CD4-positive, alpha-beta T cell treated with Interleukin-21 for 1 hour (primary cell): ENCODE measurements at regions not wholly inside any gene's neighbourhood (a gene's known extent, or its start where the extent isn't known, plus 50 kb on each side); places are given as distances from the start of the nearest gene placed in this dataset.
"Not testable (repeated sequence)": the region's sequence is repeated elsewhere in the genome, so short reads cannot be mapped to it uniquely, and the experiment has no call there.

Experiments
- DNase-seq: peaks from one replicate; pipeline ENCODE4 v3.0.0-alpha.2; 2020

DNA sequence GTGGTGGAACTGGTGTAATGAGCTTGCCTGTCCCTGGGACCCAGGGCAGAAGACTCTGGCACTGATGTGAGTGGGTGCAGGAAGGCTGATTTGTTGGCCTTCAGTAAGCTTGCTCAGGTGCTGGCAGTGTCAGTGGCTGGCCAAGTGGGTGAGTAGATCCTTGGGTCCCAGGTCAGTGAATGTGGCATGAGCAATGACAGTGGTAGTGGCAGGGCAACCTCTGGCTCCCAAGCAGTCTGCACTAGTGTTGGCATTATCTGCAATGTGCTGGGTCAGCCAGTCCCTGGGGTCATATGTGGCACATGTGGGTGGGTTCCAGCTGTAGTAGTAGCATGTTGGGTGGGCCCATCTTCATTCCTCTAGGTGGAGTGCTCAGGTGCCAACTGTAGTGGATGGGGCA, 640.9 kb upstream of the GRM3 start:
- DNase-seq: no peak

GRCh38 chr7:85997515-85997914, 646.2 kb upstream of the GRM3 start:
- no peak for DNase-seq

GRCh38 chr7:85995101-85995500, 648.6 kb upstream of the GRM3 start:
- no peak for DNase-seq

GRCh38 chr7:85980740-85981139, 663.0 kb upstream of the GRM3 start:
- DNase-seq: no peak

- no peak for DNase-seq
These were observed 669.5 kb upstream of the GRM3 start for GRCh38 chr7:85974176-85974575.

DNA sequence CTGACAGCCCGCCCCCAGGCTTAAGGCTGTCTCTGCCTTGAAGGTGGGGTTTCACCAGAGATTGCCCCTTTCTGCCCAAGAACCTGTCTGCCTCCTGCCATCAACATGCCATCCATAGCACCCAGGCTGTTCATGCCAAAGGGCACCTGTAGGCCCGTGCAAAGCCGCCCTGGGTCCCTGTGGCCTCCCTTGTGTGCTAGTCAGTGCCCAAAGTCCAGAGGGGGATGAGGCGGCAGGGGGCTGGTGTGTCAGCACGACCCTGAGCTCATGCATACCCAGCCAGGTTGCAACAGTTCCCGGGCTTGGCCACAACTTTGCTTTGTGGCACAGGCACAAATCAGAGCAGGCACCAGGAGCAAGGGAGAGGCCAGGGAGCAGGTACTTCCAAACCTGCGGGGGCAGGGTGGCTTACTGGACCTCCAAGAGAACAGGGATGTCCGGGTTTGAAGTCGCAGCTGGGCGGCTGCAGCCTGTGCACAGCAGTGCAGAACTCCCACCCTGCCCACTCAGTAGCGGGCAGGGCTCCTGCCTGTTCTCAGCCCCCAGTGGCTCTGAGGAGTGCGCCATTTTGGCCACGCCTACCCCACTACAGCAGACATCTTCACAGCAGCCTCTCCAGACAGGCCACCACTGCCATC, 671.1 kb upstream of the GRM3 start:
- no peak for DNase-seq

DNA sequence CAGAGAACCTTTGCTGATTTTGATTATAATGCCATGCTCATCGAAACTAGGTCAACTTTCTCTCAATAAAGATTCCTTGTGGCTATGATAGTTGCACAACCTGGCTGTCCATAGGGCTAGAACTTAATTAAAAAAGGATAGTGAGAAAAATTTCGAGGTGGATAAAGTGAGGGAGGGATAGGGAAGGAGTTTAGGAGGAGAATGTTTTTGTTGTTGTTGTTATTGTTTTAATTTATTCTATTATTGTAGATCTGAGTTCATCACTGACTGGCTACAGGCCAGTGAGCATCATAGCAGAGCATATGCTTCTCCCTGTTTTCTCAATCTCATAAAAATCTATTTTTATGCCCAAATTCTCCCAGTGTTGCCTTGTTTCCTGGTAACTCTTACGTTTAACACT, 688.7 kb upstream of the GRM3 start:
- DNase-seq: no peak

- DNase-seq: no peak
These were observed 692.8 kb upstream of the GRM3 start for GRCh38 chr7:85950871-85951270.

- DNase-seq: no peak
These were observed 693.3 kb upstream of the GRM3 start for GRCh38 chr7:85950418-85950817.

GRCh38 chr7:85947767-85948166, 695.9 kb upstream of the GRM3 start:
- DNase-seq: no peak

GRCh38 chr7:85940798-85941197, 702.9 kb upstream of the GRM3 start:
- DNase-seq: no peak

DNA sequence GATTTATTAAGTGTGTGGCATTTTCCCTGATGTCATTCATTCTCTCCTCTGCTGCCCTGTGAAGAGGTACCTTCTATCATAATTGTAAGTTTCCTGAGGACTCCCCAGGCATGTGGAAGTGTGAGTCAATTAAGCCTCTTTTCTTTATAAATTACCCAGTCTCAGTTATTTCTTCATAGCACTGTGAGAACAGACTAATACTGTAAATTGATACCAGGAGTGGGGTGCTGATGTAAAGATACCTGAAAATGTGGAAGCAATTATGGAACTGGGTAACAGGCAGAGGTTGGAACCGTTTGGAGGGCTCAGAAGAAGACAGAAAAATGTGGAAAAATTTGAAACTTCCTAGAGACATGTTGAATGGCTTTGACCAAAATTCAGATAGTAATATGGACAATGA, 711.8 kb upstream of the GRM3 start:
- no peak for DNase-seq

DNA sequence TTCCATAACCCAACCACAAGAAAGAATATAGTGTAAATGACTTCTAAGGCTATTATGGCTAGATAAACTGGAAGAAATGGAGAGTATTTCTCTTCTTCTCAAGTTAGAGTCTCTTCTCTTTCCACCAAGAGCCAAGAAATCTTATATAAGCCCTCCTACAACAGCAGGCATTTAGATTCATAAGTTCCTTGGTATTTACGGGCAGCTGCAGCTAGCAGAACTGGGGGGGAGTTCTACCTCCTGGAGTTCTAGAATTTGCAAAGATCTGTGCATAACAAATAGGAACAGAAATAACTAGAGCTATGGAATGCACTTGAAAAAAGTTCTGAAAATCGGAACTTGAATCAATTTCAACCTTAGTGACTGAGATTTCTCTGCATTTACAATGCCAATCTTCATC, 715.2 kb upstream of the GRM3 start:
- no peak for DNase-seq

DNA sequence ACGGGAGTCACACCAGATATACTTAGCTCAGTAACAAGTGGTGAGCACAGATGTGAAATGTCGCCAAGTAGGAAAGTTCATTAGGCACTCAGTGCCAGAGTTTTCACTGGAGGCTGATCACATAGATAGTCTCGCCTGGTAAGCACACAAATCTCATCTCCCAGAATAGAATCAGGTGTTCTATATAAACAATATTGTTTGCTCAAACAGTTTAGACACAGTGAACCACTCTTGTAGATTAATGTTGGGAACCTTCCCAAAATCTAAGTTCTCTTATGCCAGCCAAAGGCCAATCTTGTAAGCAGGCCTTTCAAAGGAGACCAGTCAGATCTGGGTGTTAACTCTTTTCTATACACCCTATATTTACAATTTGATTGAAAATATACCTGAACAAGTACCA, 716.5 kb upstream of the GRM3 start:
- no peak for DNase-seq

GRCh38 chr7:85924062-85924461, 719.6 kb upstream of the GRM3 start:
- no peak for DNase-seq

DNA sequence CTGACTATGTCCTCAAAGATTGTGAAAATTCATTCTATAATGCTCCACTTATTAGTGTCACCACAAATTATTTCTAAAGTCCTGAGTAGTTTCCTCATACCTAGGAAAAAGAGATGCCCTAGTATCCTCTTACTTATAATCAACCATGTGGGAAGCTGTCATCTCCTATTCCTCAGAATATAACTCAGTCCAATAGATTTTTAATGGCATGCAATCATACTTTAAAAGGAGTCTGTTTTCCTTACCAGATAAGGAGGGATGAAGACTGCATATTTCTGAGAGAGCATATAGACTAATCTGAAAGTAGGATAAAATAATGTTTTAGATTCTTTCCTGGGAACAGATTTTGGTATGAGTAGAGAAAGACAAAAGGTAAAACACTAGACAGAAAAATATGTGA, 727.7 kb upstream of the GRM3 start:
- no peak for DNase-seq

- no peak for DNase-seq
These were observed 727.6 kb upstream of the SEMA3D start for GRCh38 chr7:85914437-85914836.

- no peak for DNase-seq
These were observed 721.2 kb upstream of the SEMA3D start for GRCh38 chr7:85908051-85908450.

GRCh38 chr7:85897967-85898366, 711.1 kb upstream of the SEMA3D start:
- no peak for DNase-seq

DNA sequence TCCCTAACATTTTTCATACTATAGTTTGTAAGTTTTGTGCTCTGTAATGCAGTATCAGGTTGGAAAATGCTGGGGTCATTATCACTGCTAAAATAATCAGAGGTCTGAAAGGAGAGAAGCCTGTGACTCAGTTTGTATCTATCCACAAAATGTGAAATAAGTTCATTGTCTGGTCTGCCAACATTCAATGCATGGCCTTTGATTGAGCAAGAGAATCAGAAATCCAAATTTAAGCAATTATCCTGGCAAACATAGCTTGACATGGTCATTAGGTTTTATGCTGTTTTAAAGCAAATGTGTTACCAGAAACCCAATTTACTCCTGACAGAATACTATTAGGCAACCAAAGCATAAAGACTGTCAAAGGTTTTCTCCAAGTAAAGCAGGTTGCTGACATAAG, 709.7 kb upstream of the SEMA3D start:
- no peak for DNase-seq

DNA sequence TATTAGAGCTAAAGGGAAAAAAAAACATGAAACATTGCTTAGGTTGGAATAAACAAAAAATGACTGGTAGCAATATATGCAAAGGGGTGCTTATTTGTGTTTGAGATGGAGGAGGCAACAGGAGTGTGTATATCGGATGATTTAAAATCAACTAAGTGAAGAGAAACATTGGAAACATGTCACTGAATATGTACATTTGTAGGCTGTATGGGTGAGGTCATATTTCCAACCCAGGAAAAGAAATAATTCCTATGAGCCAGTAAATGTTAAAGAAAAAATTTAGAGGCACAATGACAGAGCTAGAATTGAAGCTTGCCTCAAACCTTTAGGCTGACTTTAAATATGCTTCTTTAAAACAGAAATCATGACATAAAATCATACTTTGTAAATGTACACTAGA, 709.0 kb upstream of the SEMA3D start:
- DNase-seq: no peak

GRCh38 chr7:85891900-85892299, 705.0 kb upstream of the SEMA3D start:
- not testable (repeated sequence) for DNase-seq

DNA sequence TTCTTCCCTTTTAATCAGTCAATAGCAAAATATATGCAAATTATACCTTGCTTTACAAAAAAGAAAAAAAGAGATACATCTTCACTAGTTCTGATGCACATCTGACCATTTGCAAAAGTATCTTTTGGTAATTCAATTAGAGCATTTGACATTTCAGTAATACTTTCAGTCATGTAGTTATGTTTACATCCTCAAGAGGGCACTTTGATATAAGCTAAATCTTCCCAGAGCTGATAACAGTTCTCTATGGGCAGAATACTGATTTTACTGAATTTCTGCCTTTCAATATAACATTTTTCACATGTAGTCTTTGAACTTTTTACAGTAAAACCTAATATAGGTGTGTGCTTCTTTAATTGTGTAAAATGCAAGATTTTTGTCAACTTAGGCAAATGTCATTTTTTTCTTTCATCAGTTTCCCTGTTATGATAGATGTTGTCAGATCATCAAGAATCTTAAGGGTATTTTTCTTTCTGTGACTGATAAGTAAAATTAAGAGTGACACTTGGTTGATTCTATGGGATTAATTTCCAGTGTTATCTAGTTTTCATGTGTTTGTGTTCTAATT, 703.5 kb upstream of the SEMA3D start:
- DNase-seq: no peak

GRCh38 chr7:85887133-85887532, 700.3 kb upstream of the SEMA3D start:
- no peak for DNase-seq

DNA sequence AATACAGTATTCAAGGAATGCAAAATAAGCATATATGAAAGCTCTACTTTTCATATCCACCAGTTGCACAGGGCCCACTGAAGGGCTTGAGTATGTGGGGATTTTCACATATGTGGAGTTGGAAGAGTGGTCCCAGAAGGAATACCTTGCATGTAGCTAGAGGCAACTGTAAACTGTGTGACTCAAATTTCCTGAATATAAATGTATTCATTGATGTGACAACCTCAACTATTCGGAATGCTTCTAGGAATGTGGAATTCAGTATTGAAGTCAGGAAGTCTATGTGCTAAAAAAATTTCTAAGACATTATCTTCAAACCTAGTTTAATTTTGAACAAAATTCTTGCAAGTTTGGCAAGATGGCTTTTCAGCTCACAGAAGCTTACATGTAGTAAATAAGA, 695.5 kb upstream of the SEMA3D start:
- no peak for DNase-seq
